ENCODE measurements at regions not wholly inside any gene's neighbourhood (a gene's known extent, or its start where the extent isn't known, plus 50 kb on each side); places are given as distances from the start of the nearest gene placed in this dataset.

DNA sequence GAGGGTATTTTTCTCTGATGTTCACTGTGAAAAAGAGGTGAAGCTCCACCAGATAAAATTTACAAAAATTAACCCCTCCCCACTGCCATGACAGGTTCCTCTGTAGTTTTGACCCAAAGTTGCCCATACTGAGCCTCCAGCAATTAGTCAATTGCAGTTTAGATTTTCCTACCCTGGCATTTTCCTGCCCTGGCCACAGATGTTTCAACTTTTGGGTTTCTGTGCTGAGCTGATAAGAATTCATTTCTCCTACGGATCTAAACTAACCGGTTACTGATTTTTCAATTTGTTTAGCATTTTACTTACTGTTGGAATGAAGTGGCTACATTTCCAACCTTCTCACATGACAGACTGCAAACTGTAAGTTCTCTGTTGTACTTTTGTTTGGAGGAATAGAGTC, 1346.1 kb upstream of the EPHA6 start:
- no peaks in the 10 kb centered on the region for H3K27me3 ChIP-seq (ENCODE audit: insufficient read depth, low read length)
- no peak for TF ChIP-seq EZH2 (IDR thresholded peaks at IDR 0.05; ENCODE audit: borderline replicate concordance, low read length)
- TF ChIP-seq, protein P1, sequence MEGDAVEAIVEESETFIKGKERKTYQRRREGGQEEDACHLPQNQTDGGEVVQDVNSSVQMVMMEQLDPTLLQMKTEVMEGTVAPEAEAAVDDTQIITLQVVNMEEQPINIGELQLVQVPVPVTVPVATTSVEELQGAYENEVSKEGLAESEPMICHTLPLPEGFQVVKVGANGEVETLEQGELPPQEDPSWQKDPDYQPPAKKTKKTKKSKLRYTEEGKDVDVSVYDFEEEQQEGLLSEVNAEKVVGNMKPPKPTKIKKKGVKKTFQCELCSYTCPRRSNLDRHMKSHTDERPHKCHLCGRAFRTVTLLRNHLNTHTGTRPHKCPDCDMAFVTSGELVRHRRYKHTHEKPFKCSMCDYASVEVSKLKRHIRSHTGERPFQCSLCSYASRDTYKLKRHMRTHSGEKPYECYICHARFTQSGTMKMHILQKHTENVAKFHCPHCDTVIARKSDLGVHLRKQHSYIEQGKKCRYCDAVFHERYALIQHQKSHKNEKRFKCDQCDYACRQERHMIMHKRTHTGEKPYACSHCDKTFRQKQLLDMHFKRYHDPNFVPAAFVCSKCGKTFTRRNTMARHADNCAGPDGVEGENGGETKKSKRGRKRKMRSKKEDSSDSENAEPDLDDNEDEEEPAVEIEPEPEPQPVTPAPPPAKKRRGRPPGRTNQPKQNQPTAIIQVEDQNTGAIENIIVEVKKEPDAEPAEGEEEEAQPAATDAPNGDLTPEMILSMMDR (IDR thresholded peaks at IDR 0.05; ENCODE audit: low read length) = no peak

DNA sequence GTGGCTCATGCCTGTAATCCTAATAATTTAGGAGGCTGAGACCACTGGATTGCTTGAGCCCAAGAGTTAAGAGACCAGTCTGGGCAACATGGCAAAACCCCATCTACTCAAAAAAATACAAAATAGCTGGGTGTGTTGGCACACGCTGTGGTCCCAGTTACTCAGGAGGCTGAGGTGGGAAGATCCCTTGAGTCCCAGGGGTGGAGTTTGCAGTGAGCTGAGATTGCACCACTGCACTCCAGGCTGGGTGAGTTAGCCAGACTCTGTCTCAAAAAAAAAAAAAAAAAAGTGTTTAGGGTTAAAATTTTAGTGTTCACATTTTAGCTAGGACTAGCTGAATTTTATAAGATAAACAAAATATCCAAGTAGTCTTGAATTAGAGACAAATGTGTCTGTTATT, 1340.1 kb upstream of the EPHA6 start:
- no peak for TF ChIP-seq EZH2 (IDR thresholded peaks at IDR 0.05; ENCODE audit: borderline replicate concordance, low read length)
- TF ChIP-seq, protein P1 (IDR thresholded peaks at IDR 0.05; ENCODE audit: low read length) = no peak
- Histone ChIP-seq H3K4me1 (ENCODE audit: insufficient read depth, low read length, severe bottlenecking) (no peaks in the 10 kb centered on the region), H2AFZ (ENCODE audit: low read length) (no peak overlapping the region)

More for the DNA sequence above, 1346.1 kb upstream of the EPHA6 start:
- no peaks in the 10 kb centered on the region for H3F3A ChIP-seq (ENCODE audit: insufficient read depth, low read length)
- no peaks in the 10 kb centered on the region for H3K9me2 ChIP-seq (ENCODE audit: low read depth, low read length)
- H3K4me2 ChIP-seq (ENCODE audit: low read length) = no peak overlapping the region
- no peaks in the 10 kb centered on the region for H3K36me3 ChIP-seq (ENCODE audit: insufficient read depth, low read length)
- H4K20me1 ChIP-seq (ENCODE audit: insufficient read depth, low read length) = no peaks in the 10 kb centered on the region
- no peak overlapping the region for H3K4me3 ChIP-seq (ENCODE audit: low read depth, low read length, poor library complexity, severe bottlenecking)
- H3K79me2 ChIP-seq (ENCODE audit: insufficient read depth, low read length) = no peaks in the 10 kb centered on the region
- no peak overlapping the region for H3K9ac ChIP-seq (ENCODE audit: low read length)
- H3K4me1 ChIP-seq (ENCODE audit: insufficient read depth, low read length, severe bottlenecking) = no peaks in the 10 kb centered on the region
- no peaks in the 10 kb centered on the region for H3K9me3 ChIP-seq (ENCODE audit: low read length)
- no peak overlapping the region for H2AFZ ChIP-seq (ENCODE audit: low read length)
- H3K27ac ChIP-seq (ENCODE audit: low read depth, low read length, poor library complexity, severe bottlenecking) = no peak overlapping the region

DNA sequence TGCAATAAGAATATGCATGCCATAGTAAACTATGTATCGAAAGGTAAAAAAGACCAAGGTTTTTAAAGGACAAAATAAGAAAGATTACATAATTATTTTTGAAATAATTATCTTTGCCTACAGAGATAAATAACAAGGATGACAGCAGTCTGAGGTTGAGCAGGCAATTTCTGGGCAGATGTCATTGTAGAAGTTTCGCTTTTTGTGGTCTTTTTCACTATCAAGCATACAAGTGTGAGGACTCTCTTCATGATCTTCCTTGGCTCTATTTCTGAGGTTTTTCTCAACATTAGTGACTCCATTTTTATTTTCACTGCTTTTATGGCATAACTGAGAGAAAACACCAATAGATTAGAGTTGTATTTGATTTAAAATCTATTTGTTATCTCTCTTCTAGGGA, 1337.9 kb upstream of the EPHA6 start:
- no peaks in the 10 kb centered on the region for H3K79me2 ChIP-seq (ENCODE audit: insufficient read depth, low read length)
- H4K20me1 ChIP-seq (ENCODE audit: insufficient read depth, low read length) = no peaks in the 10 kb centered on the region
- no peaks in the 10 kb centered on the region for H3K9me3 ChIP-seq (ENCODE audit: low read length)
- no peaks in the 10 kb centered on the region for H3K9me2 ChIP-seq (ENCODE audit: low read depth, low read length)
- H3K4me2 ChIP-seq (ENCODE audit: low read length) = no peak overlapping the region
- H3K36me3 ChIP-seq (ENCODE audit: insufficient read depth, low read length) = no peaks in the 10 kb centered on the region
- H3K4me1 ChIP-seq (ENCODE audit: insufficient read depth, low read length, severe bottlenecking) = no peaks in the 10 kb centered on the region
- H3K4me3 ChIP-seq (ENCODE audit: low read depth, low read length, poor library complexity, severe bottlenecking) = no peak overlapping the region
- H3F3A ChIP-seq (ENCODE audit: insufficient read depth, low read length) = no peaks in the 10 kb centered on the region
- H3K27me3 ChIP-seq (ENCODE audit: insufficient read depth, low read length) = no peaks in the 10 kb centered on the region
- H2AFZ ChIP-seq (ENCODE audit: low read length) = no peak overlapping the region
- TF ChIP-seq EZH2 (IDR thresholded peaks at IDR 0.05; ENCODE audit: borderline replicate concordance, low read length) = no peak
- TF ChIP-seq, protein P1 (IDR thresholded peaks at IDR 0.05; ENCODE audit: low read length) = no peak
- H3K27ac ChIP-seq (ENCODE audit: low read depth, low read length, poor library complexity, severe bottlenecking) = no peak overlapping the region
- no peak overlapping the region for H3K9ac ChIP-seq (ENCODE audit: low read length)

More for the DNA sequence above, 1340.1 kb upstream of the EPHA6 start:
- H3K27me3 ChIP-seq (ENCODE audit: insufficient read depth, low read length) = no peaks in the 10 kb centered on the region
- H4K20me1 ChIP-seq (ENCODE audit: insufficient read depth, low read length) = no peaks in the 10 kb centered on the region
- H3F3A ChIP-seq (ENCODE audit: insufficient read depth, low read length) = no peaks in the 10 kb centered on the region
- H3K9ac ChIP-seq (ENCODE audit: low read length) = no peak overlapping the region
- H3K36me3 ChIP-seq (ENCODE audit: insufficient read depth, low read length) = no peaks in the 10 kb centered on the region
- H3K9me2 ChIP-seq (ENCODE audit: low read depth, low read length) = no peaks in the 10 kb centered on the region
- no peak overlapping the region for H3K4me3 ChIP-seq (ENCODE audit: low read depth, low read length, poor library complexity, severe bottlenecking)
- no peaks in the 10 kb centered on the region for H3K79me2 ChIP-seq (ENCODE audit: insufficient read depth, low read length)
- H3K9me3 ChIP-seq (ENCODE audit: low read length) = no peaks in the 10 kb centered on the region
- no peak overlapping the region for H3K27ac ChIP-seq (ENCODE audit: low read depth, low read length, poor library complexity, severe bottlenecking)
- no peak overlapping the region for H3K4me2 ChIP-seq (ENCODE audit: low read length)
